Sigmoid colon (tissue), 4 donors: ENCODE measurements at regions not wholly inside any gene's neighbourhood (a gene's known extent, or its start where the extent isn't known, plus 50 kb on each side); places are given as distances from the start of the nearest gene placed in this dataset.

Experiments
- CTCF ChIP-seq, 4 experiments: fragments of 450-650 bp in 3 of 4; fragments of 200-600 bp in 1 of 4; IDR thresholded peaks; one replicate each; pipeline ENCODE4 v1.5.1; 2016 to 2019; ENCODE audit warnings: antibody characterized with exemption in 4 of 4, mild to moderate bottlenecking in 3 of 4, moderate library complexity in 2 of 4
- EP300 ChIP-seq, 4 donors: sonication (generic); formaldehyde crosslinking; IDR thresholded peaks; one replicate each; pipeline ENCODE4 v1.6.1; 2017; ENCODE audit warnings: antibody characterized with exemption in 4 of 4

DNA sequence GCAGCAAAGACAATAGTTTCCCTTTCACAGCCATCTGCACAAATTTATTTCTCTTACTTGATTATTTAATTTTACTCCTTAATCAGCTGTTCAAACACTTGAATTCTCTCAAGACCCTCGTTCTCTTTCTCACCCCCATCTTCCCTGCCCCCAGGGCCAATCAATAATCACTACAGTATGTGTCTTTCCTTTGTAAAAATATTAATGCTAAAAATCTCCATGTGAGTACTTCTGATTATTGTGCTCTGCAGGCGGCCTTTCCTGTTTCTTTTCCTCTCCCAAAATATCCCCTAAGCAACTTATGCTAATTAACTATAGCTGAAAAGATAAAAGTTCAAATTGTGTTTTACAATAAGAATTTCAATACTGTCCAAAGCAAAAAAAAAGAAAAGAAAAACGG lies 617.0 kb upstream of the CBLB start:
- TF ChIP-seq CTCF (IDR thresholded peaks at IDR 0.05), result no peak
- no peak for TF ChIP-seq EP300 (IDR thresholded peaks at IDR 0.05)
